AG09319 (cell line): ENCODE measurements at regions not wholly inside any gene's neighbourhood (a gene's known extent, or its start where the extent isn't known, plus 50 kb on each side); places are given as distances from the start of the nearest gene placed in this dataset.
"Not testable (repeated sequence)": the region's sequence is repeated elsewhere in the genome, so short reads cannot be mapped to it uniquely, and the experiment has no call there.

Experiments
- DNase-seq: peaks from one replicate; pipeline ENCODE4 v3.0.0-alpha.2; 2010; ENCODE audit warnings: low read depth; ENCODE audit errors: extremely low read depth
- CTCF ChIP-seq: IDR thresholded peaks from 2 replicates; pipeline ENCODE4 v1.5.1; 2011; ENCODE audit warnings: low read depth, mild to moderate bottlenecking, inconsistent platforms, low read length, moderate library complexity

DNA sequence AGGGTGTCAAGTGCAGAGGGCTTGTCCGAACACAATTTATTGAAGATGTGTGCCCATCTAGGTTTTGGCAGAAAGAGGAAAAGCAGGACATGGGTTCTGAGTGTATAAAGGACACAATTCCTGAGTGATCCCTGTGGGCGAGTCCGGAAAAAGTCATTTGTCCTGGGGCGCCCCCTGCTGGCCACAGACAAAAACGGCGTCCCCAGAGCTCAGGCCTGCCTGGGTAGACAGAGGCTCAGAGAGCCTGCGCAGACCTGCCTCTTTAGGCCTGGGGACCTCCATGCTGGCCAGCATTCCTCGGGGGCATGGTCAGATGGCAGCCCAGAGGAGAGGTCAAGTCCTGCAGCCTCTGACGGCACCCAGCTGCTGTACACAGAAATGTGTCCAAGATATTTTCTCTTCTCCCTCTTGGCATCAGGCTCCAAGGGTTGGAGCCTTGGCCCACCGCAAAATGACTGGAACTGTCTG lies 65.5 kb upstream of the LRP8 start:
- no peak for DNase-seq
- TF ChIP-seq CTCF, result peak; percentile 84

- DNase-seq, result no peak
- TF ChIP-seq CTCF, result no peak
Measured at GRCh38 chr1:53394306-53394705, 64.9 kb upstream of the DMRTB1 start.

GRCh38 chr1:53395671-53396215 lies 63.5 kb upstream of the DMRTB1 start:
- TF ChIP-seq CTCF, result no peak
- no peak for DNase-seq

DNA sequence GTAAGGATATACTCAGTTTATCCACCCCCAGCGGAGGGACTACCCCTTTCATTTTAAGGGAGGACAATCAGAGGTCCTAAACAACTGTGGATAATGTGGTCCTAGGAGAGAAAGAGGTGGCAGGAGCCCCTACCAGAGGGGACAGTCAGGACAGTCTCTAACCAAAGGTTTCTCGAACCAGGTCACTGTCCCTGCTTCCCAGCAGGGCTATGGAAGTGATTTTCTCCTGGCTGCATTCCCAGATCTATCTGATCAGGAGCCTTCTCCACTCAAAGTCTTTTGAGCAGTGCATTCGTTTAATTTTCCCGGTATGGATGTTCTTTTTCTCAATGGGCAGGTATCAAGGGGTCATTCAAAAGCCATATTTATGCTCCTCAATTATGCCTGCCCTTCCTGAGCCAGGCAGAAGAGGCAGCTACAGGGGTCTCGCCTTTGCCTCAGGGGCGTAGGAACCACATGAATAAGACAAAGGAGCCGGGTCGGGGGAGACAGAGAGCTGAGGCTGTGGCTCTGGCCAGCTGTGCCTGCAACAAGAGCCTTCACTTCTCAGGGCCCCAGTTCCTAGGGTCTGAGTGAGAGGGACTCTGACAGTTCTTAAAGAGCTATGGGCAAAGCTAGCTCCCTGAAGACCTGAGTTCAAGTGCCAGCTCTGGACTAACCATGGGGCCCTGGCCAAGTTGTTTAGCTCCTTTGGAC lies 62.5 kb upstream of the DMRTB1 start:
- no peak for DNase-seq
- no peak for TF ChIP-seq CTCF

DNA sequence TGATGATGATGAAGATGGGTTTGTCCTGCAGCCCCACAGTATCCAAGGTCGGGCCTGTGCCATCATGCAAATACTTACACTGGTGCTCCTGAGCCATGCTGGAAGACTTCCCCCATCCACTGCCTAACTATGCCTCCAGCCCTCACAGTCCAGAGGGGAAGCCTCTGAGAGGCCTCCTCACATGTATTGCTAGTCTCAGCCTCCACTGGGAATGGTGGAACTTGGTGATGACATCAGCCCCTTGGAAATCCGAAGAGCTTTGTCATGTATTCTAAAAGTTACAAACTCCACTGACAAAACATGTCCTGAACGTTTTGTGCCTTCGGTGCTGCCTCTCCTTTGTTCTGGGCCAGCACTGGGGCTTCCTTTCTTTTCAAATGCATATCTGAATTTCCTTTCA lies 61.1 kb upstream of the DMRTB1 start:
- DNase-seq, result no peak
- TF ChIP-seq CTCF, result no peak

DNA sequence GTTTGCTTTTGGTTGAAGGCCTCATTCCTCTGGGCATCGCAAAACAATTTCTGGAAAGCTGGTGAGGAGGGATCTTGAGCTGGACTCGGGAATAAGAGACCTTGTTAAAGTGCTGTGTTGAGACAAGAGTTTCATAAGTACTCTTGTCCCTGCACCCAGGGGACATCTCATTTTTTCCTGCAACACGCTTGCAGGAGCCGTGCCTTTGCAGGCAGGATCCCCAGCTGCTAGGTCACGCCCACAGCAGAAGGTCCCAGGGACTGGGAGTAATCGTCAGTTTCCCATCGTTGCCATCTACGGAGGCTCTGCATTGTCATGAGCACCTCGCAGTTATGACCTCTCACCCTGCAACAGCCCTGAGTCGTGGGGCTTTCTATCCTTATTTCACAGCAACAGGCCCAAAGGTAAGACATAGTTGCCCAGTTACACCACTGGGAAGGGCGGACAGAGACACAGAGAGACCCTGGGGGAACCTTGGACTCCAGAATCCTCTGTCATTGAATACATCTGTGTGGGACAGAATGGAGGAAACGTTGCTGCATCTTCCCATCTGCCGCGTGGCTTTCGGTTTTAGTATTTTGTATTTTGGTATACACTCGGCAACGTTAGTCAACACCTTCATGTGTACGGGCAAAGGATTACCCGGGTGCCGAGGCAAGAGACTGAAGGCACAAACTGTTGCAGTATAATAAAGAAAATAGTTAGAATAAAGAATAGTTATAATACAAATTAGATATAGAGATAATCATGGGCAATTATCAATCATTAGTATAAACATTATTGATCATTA lies 60.4 kb upstream of the DMRTB1 start:
- DNase-seq, result no peak
- no peak for TF ChIP-seq CTCF

- not testable (repeated sequence) for DNase-seq
Measured at GRCh38 chr1:53399370-53400133, 59.6 kb upstream of the DMRTB1 start.
